ENCODE measurements at regions not wholly inside any gene's neighbourhood (a gene's known extent, or its start where the extent isn't known, plus 50 kb on each side); places are given as distances from the start of the nearest gene placed in this dataset.
"Not testable (repeated sequence)": the region's sequence is repeated elsewhere in the genome, so short reads cannot be mapped to it uniquely, and the experiment has no call there.

- no peak for DNase-seq
Measured at GRCh38 chr5:100188778-100189177, 346.4 kb upstream of the FAM174A start.

- no peak for DNase-seq
Measured at GRCh38 chr5:100188339-100188738, 346.8 kb upstream of the FAM174A start.

GRCh38 chr5:100186181-100186580 lies 349.0 kb upstream of the FAM174A start:
- no peak for DNase-seq

GRCh38 chr5:100182402-100182801 lies 352.8 kb upstream of the FAM174A start:
- no peak for DNase-seq

- DNase-seq = no peak
Measured at GRCh38 chr5:100175346-100175745, 359.8 kb upstream of the FAM174A start.

GRCh38 chr5:100165309-100165708 lies 369.9 kb upstream of the FAM174A start:
- DNase-seq = peak; percentile 49

GRCh38 chr5:100161868-100162267 lies 373.3 kb upstream of the FAM174A start:
- no peak for DNase-seq

- DNase-seq = no peak
Measured at GRCh38 chr5:100157066-100157465, 378.1 kb upstream of the FAM174A start.

- DNase-seq = no peak
Measured at GRCh38 chr5:100148239-100148638, 386.9 kb upstream of the FAM174A start.

GRCh38 chr5:100142607-100143006 lies 392.6 kb upstream of the FAM174A start:
- no peak for DNase-seq

GRCh38 chr5:100131161-100131560 lies 404.0 kb upstream of the FAM174A start:
- no peak for DNase-seq

- no peak for DNase-seq
Measured at GRCh38 chr5:100130307-100130706, 404.9 kb upstream of the FAM174A start.

GRCh38 chr5:100119903-100120302 lies 415.3 kb upstream of the FAM174A start:
- DNase-seq = no peak

- DNase-seq = no peak
Measured at GRCh38 chr5:100110497-100110896, 424.7 kb upstream of the FAM174A start.

- no peak for DNase-seq
Measured at GRCh38 chr5:100108883-100109282, 426.3 kb upstream of the FAM174A start.

- DNase-seq = not testable (repeated sequence)
Measured at GRCh38 chr5:100103592-100104119, 431.5 kb upstream of the FAM174A start.

- not testable (repeated sequence) for DNase-seq
Measured at GRCh38 chr5:100101466-100101865, 433.7 kb upstream of the FAM174A start.

- not testable (repeated sequence) for DNase-seq
Measured at GRCh38 chr5:100096328-100096727, 438.8 kb upstream of the FAM174A start.

- DNase-seq = not testable (repeated sequence)
Measured at GRCh38 chr5:100080703-100081102, 454.5 kb upstream of the FAM174A start.

GRCh38 chr5:100079163-100079562 lies 456.0 kb upstream of the FAM174A start:
- not testable (repeated sequence) for DNase-seq

GRCh38 chr5:100066020-100066419 lies 469.2 kb upstream of the FAM174A start:
- not testable (repeated sequence) for DNase-seq

- DNase-seq = peak; percentile 15
Measured at GRCh38 chr5:100043475-100043874, 491.7 kb upstream of the FAM174A start.

- DNase-seq = no peak
Measured at GRCh38 chr5:100026606-100027005, 508.6 kb upstream of the FAM174A start.

GRCh38 chr5:100023536-100023935 lies 511.6 kb upstream of the FAM174A start:
- no peak for DNase-seq

GRCh38 chr5:100017520-100018262 lies 517.5 kb upstream of the FAM174A start:
- DNase-seq = no peak

Measured in activated CD4-positive, alpha-beta T cell treated with anti-CD3 and anti-CD28 coated beads, Interleukin-2, Interleukin-6, amounts not matched to agents 100 ng/mL and 50 ng/mL, durations not matched to agents 16 hours and 8 hours (primary cell).